ENCODE measurements at regions not wholly inside any gene's neighbourhood (a gene's known extent, or its start where the extent isn't known, plus 50 kb on each side); places are given as distances from the start of the nearest gene placed in this dataset.

GRCh38 chr22:48354096-48354495 is 1473.6 kb downstream of the BRD1 start:
- no peaks in the 10 kb centered on the region for H3K9me3 ChIP-seq (replicated peaks in 1 of 2; ENCODE audit: control insufficient read depth in 2 of 2, insufficient read depth in 1 of 2, low read depth in 1 of 2, low read length in 2 of 2)
- H3K36me3 ChIP-seq (replicated peaks in 1 of 2; ENCODE audit: control insufficient read depth in 2 of 2, insufficient read depth in 2 of 2, low read length in 2 of 2), result no peaks in the 10 kb centered on the region
- WGBS, 2 donors (ENCODE audit: extremely low coverage in 2 of 2, insufficient read length in 2 of 2, insufficient replicate concordance in 1 of 2), result no CpG with 5 or more reads among the region's 5 CpGs
- H2AFZ ChIP-seq (ENCODE audit: low read length), result no peak overlapping the region
- no peak overlapping the region for H3K4me2 ChIP-seq (ENCODE audit: insufficient read depth, low read length, poor library complexity, severe bottlenecking)
- no peaks in the 10 kb centered on the region for H3K79me1 ChIP-seq (ENCODE audit: low read depth, low read length)
- no peak overlapping the region for H3K4ac ChIP-seq (ENCODE audit: low read length)
- no peak overlapping the region for H4K91ac ChIP-seq (ENCODE audit: low read depth, low read length, poor library complexity)
- H4K8ac ChIP-seq (ENCODE audit: low read depth, low read length), result no peak overlapping the region
- H3K9ac ChIP-seq (ENCODE audit: low read depth, low read length, poor library complexity), result no peak overlapping the region
- no peak overlapping the region for H3K18ac ChIP-seq (ENCODE audit: low read length)
- H3K23ac ChIP-seq (ENCODE audit: low read depth, low read length, poor library complexity), result no peak overlapping the region
- DNase-seq (ENCODE audit: low spot score), result no peak
- no peak overlapping the region for H2BK120ac ChIP-seq (ENCODE audit: low read depth, low read length)
- H3K27ac ChIP-seq (replicated peaks; ENCODE audit: low read length), result no peak overlapping the region
- no peak overlapping the region for H2BK15ac ChIP-seq (ENCODE audit: low read length)
- no peak overlapping the region for H2BK12ac ChIP-seq (ENCODE audit: low read length)
- H3K27me3 ChIP-seq (ENCODE audit: control insufficient read depth in 3 of 3, insufficient read depth in 3 of 3, low read depth in 1 of 3, low read length in 3 of 3), result peaks cover 0 to 6% (median 0%) of the 10 kb centered on the region in 3 experiments
- no peak overlapping the region for H3K14ac ChIP-seq (ENCODE audit: low read length)
- H3K4me1 ChIP-seq (ENCODE audit: control insufficient read depth in 2 of 2, insufficient read depth in 1 of 2, low read depth in 1 of 2, low read length in 2 of 2), result peaks cover 0 to 11% of the 10 kb centered on the region in 2 donors
- H2AK5ac ChIP-seq (ENCODE audit: low read depth, low read length), result no peak overlapping the region
- no peak overlapping the region for H3K4me3 ChIP-seq (ENCODE audit: low read length in 2 of 2)
- no peak overlapping the region for H2BK5ac ChIP-seq (ENCODE audit: low read length)

- DNase-seq (ENCODE audit: low spot score), result no peak
- Histone ChIP-seq H4K91ac (ENCODE audit: low read depth, low read length, poor library complexity) (no peak overlapping the region), H3K4me2 (ENCODE audit: insufficient read depth, low read length, poor library complexity, severe bottlenecking) (no peak overlapping the region), H3K18ac (ENCODE audit: low read length) (peak overlapping the region; percentile 6), H3K9me3 (replicated peaks in 1 of 2; ENCODE audit: control insufficient read depth in 2 of 2, insufficient read depth in 1 of 2, low read depth in 1 of 2, low read length in 2 of 2) (no peaks in the 10 kb centered on the region), H3K23ac (ENCODE audit: low read depth, low read length, poor library complexity) (no peak overlapping the region), H2BK5ac (ENCODE audit: low read length) (no peak overlapping the region), H3K4me1 (ENCODE audit: control insufficient read depth in 2 of 2, insufficient read depth in 1 of 2, low read depth in 1 of 2, low read length in 2 of 2) (peaks cover 0 to 13% of the 10 kb centered on the region in 2 donors), H3K27ac (replicated peaks; ENCODE audit: low read length) (no peak overlapping the region), H3K36me3 (replicated peaks in 1 of 2; ENCODE audit: control insufficient read depth in 2 of 2, insufficient read depth in 2 of 2, low read length in 2 of 2) (no peaks in the 10 kb centered on the region), H2AK5ac (ENCODE audit: low read depth, low read length) (no peak overlapping the region), H3K4me3 (ENCODE audit: low read length in 2 of 2) (no peak overlapping the region), H3K4ac (ENCODE audit: low read length) (no peak overlapping the region), H4K8ac (ENCODE audit: low read depth, low read length) (no peak overlapping the region), H3K27me3 (ENCODE audit: control insufficient read depth in 3 of 3, insufficient read depth in 3 of 3, low read depth in 1 of 3, low read length in 3 of 3) (peaks cover 0 to 6% (median 3%) of the 10 kb centered on the region in 3 experiments), H2BK12ac (ENCODE audit: low read length) (no peak overlapping the region), H3K14ac (ENCODE audit: low read length) (no peak overlapping the region), H3K79me1 (ENCODE audit: low read depth, low read length) (no peaks in the 10 kb centered on the region), H2AFZ (ENCODE audit: low read length) (no peak overlapping the region), H2BK15ac (ENCODE audit: low read length) (no peak overlapping the region), H3K9ac (ENCODE audit: low read depth, low read length, poor library complexity) (peak overlapping the region; percentile 63), H2BK120ac (ENCODE audit: low read depth, low read length) (no peak overlapping the region)
- WGBS, 2 donors (ENCODE audit: extremely low coverage in 2 of 2, insufficient read length in 2 of 2, insufficient replicate concordance in 1 of 2), result no CpG with 5 or more reads among the region's 14 CpGs
Measured at GRCh38 chr22:48353116-48353947, 1474.3 kb downstream of the BRD1 start.

- peaks cover 0 to 11% of the 10 kb centered on the region in 2 donors for H3K4me1 ChIP-seq (ENCODE audit: control insufficient read depth in 2 of 2, insufficient read depth in 1 of 2, low read depth in 1 of 2, low read length in 2 of 2)
- H2BK15ac ChIP-seq (ENCODE audit: low read length), result peak overlapping the region; percentile 44
- H3K9me3 ChIP-seq (replicated peaks in 1 of 2; ENCODE audit: control insufficient read depth in 2 of 2, insufficient read depth in 1 of 2, low read depth in 1 of 2, low read length in 2 of 2), result no peaks in the 10 kb centered on the region
- no peak overlapping the region for H4K8ac ChIP-seq (ENCODE audit: low read depth, low read length)
- H3K36me3 ChIP-seq (replicated peaks in 1 of 2; ENCODE audit: control insufficient read depth in 2 of 2, insufficient read depth in 2 of 2, low read length in 2 of 2), result no peaks in the 10 kb centered on the region
- no peak overlapping the region for H3K27ac ChIP-seq (replicated peaks; ENCODE audit: low read length)
- H3K4me3 ChIP-seq (ENCODE audit: low read length in 2 of 2), result no peak overlapping the region
- no peak overlapping the region for H3K4me2 ChIP-seq (ENCODE audit: insufficient read depth, low read length, poor library complexity, severe bottlenecking)
- no peaks in the 10 kb centered on the region for H3K79me1 ChIP-seq (ENCODE audit: low read depth, low read length)
- H2BK120ac ChIP-seq (ENCODE audit: low read depth, low read length), result no peak overlapping the region
- H3K23ac ChIP-seq (ENCODE audit: low read depth, low read length, poor library complexity), result no peak overlapping the region
- H2AK5ac ChIP-seq (ENCODE audit: low read depth, low read length), result no peak overlapping the region
- H2BK5ac ChIP-seq (ENCODE audit: low read length), result no peak overlapping the region
- H2BK12ac ChIP-seq (ENCODE audit: low read length), result peak overlapping the region; percentile 9
- no CpG with 5 or more reads among the region's 18 CpGs for WGBS, 2 donors (ENCODE audit: extremely low coverage in 2 of 2, insufficient read length in 2 of 2, insufficient replicate concordance in 1 of 2)
- DNase-seq (ENCODE audit: low spot score), result no peak
- H3K27me3 ChIP-seq (ENCODE audit: control insufficient read depth in 3 of 3, insufficient read depth in 3 of 3, low read depth in 1 of 3, low read length in 3 of 3), result peaks cover 0 to 6% (median 3%) of the 10 kb centered on the region in 3 experiments
- no peak overlapping the region for H3K4ac ChIP-seq (ENCODE audit: low read length)
- H3K18ac ChIP-seq (ENCODE audit: low read length), result peak overlapping the region; percentile 41
- no peak overlapping the region for H3K9ac ChIP-seq (ENCODE audit: low read depth, low read length, poor library complexity)
- H2AFZ ChIP-seq (ENCODE audit: low read length), result no peak overlapping the region
- H4K91ac ChIP-seq (ENCODE audit: low read depth, low read length, poor library complexity), result no peak overlapping the region
- H3K14ac ChIP-seq (ENCODE audit: low read length), result no peak overlapping the region
Measured at GRCh38 chr22:48352086-48352911, 1475.4 kb downstream of the BRD1 start.
